ENCODE measurements at regions not wholly inside any gene's neighbourhood (a gene's known extent, or its start where the extent isn't known, plus 50 kb on each side); places are given as distances from the start of the nearest gene placed in this dataset.

- DNase-seq (ENCODE audit: low spot score): no peak
Measured at GRCh38 chr15:62745621-62746225, 296.8 kb upstream of the TPM1 start.

- DNase-seq (ENCODE audit: low spot score): no peak
Measured at GRCh38 chr15:62748196-62748595, 294.4 kb upstream of the TPM1 start.

- no peak for DNase-seq (ENCODE audit: low spot score)
Measured at GRCh38 chr15:62749036-62749815, 293.3 kb upstream of the TPM1 start.

- no peak for DNase-seq (ENCODE audit: low spot score)
Measured at GRCh38 chr15:62750471-62750870, 292.1 kb upstream of the TPM1 start.

- DNase-seq (ENCODE audit: low spot score): no peak
Measured at GRCh38 chr15:62752657-62753517, 289.7 kb upstream of the TPM1 start.

- DNase-seq (ENCODE audit: low spot score): no peak
Measured at GRCh38 chr15:62753518-62754221, 288.9 kb upstream of the TPM1 start.

GRCh38 chr15:62756326-62756994 lies 286.1 kb upstream of the TPM1 start:
- no peak for DNase-seq (ENCODE audit: low spot score)

GRCh38 chr15:62756995-62757360 lies 285.6 kb upstream of the TPM1 start:
- no peak for DNase-seq (ENCODE audit: low spot score)

- DNase-seq (ENCODE audit: low spot score): no peak
Measured at GRCh38 chr15:62757535-62757934, 285.0 kb upstream of the TPM1 start.

- DNase-seq (ENCODE audit: low spot score): no peak
Measured at GRCh38 chr15:62758126-62758951, 284.2 kb upstream of the TPM1 start.

- DNase-seq (ENCODE audit: low spot score): no peak
Measured at GRCh38 chr15:62758952-62759349, 283.6 kb upstream of the TPM1 start.

- no peak for DNase-seq (ENCODE audit: low spot score)
Measured at GRCh38 chr15:62760538-62760937, 282.0 kb upstream of the TPM1 start.

GRCh38 chr15:62765916-62766315 lies 276.6 kb upstream of the TPM1 start:
- DNase-seq (ENCODE audit: low spot score): no peak

GRCh38 chr15:62766599-62766998 lies 275.9 kb upstream of the TPM1 start:
- DNase-seq (ENCODE audit: low spot score): no peak

GRCh38 chr15:62769604-62770003 lies 272.9 kb upstream of the TPM1 start:
- DNase-seq (ENCODE audit: low spot score): no peak

- DNase-seq (ENCODE audit: low spot score): no peak
Measured at GRCh38 chr15:62770111-62770660, 272.4 kb upstream of the TPM1 start.

GRCh38 chr15:62770752-62771151 lies 271.8 kb upstream of the TPM1 start:
- DNase-seq (ENCODE audit: low spot score): peak; percentile 18

GRCh38 chr15:62771234-62771633 lies 271.3 kb upstream of the TPM1 start:
- no peak for DNase-seq (ENCODE audit: low spot score)

GRCh38 chr15:62773369-62774165 lies 269.0 kb upstream of the TPM1 start:
- DNase-seq (ENCODE audit: low spot score): no peak

- DNase-seq (ENCODE audit: low spot score): no peak
Measured at GRCh38 chr15:62775932-62776331, 266.6 kb upstream of the TPM1 start.
